Cerebellar nuclear complex (tissue), 1 donor: ENCODE measurements at regions not wholly inside any gene's neighbourhood (a gene's known extent, or its start where the extent isn't known, plus 50 kb on each side); places are given as distances from the start of the nearest gene placed in this dataset.

ENCODE experiments used
- DNase-seq, 2 experiments: peaks; one replicate each; lab custom pipeline; 2025; lab: John Stamatoyannopoulos, UW

DNA sequence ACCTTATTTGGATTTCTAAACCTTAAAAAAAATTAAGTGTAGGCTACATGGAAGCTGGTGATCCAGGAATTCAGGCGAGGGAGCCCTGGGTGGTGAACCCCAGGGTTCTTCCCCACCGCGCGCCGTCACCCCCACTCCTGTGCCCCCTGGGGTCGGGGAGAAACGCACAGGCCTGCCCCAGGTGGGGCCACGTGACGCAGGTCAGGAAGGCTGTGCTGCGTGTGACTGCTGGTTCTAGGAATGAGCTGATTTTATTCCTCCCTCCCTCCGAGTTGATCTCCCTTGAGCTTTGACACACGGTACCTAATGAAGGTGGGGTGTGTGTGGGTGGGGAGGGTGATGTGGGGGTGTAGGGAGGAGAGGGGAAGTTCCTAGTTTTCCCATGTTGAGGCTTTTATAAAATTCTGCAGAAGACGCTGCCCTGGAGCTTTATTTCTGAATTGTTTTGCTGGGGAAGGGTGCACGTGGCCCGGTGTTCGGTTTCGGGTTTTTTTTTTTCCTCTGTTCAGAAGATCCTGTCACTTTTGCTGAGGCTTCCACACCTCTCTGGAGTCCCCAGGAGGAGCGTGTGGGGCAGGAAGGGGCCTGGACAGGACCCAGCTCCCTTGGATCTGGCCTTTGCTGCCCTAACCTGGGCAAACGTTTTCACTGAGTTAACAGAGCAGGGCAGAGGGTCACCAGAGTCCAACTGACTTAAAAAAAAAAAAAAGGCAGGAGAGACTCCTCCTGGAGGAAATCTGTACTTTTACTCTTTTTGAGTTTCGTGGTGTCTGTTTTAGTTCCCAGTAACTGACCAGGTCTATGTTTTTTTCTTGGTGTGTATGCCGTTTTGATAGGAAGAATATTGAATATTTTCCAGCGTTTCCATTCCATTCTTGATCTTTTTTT is 55.8 kb upstream of the GSE1 start:
- DNase-seq, result no peak

- DNase-seq, result no peak
Measured at GRCh38 chr16:85557971-85558657, 55.0 kb upstream of the GSE1 start.

DNA sequence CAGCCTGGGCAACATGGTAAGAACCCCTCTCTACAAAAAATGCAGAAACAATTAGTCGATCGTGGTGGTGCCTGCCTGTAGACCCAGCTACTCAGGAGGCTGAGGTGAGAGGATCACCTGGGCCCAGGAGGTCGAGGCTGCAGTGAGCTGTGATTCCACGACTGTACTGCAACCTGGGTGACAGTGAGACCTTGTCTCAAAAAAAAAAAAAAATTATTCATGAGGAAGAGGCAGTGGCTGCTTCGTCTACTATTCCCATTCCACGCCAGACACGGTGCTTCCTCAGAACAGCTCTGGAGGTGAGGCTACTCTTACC is 52.2 kb upstream of the GSE1 start:
- no peak for DNase-seq

GRCh38 chr16:85561248-85562092 is 51.7 kb upstream of the GSE1 start:
- DNase-seq, result no peak

GRCh38 chr16:85562093-85562786 is 50.9 kb upstream of the GSE1 start:
- DNase-seq, result no peak

GRCh38 chr16:85563034-85563433 is 50.1 kb upstream of the GSE1 start:
- no peak for DNase-seq
